Lower lobe of right lung (tissue), 2 donors: ENCODE measurements at regions not wholly inside any gene's neighbourhood (a gene's known extent, or its start where the extent isn't known, plus 50 kb on each side); places are given as distances from the start of the nearest gene placed in this dataset.
A peak's percentile ranks its signal among the peaks of the same experiment; 100 is the strongest.
"Not testable (repeated sequence)": the region's sequence is repeated elsewhere in the genome, so short reads cannot be mapped to it uniquely, and the experiment has no call there.

ENCODE experiments used
- ATAC-seq, 2 donors: fragments of 200-7000 bp; cut with Tn5 transposase; one replicate each; pipeline ENCODE4 v1.9.1; 2020 to 2022; ENCODE audit warnings: mild to moderate bottlenecking in 2 of 2, moderate library complexity in 2 of 2
- DNase-seq: peaks from one replicate; pipeline ENCODE4 v3.0.0-alpha.2; 2020
- H3K27ac ChIP-seq: fragments of 200-600 bp; one replicate; pipeline ENCODE4 v1.8.0; 2022
- H3K27me3 ChIP-seq: fragments of 200-600 bp; one replicate; pipeline ENCODE4 v1.8.0; 2022; ENCODE audit warnings: low read depth
- H3K36me3 ChIP-seq: fragments of 200-600 bp; one replicate; pipeline ENCODE4 v1.8.0; 2022; ENCODE audit warnings: mild to moderate bottlenecking
- H3K4me1 ChIP-seq: fragments of 200-600 bp; one replicate; pipeline ENCODE4 v1.8.0; 2022
- H3K4me3 ChIP-seq: fragments of 200-600 bp; one replicate; pipeline ENCODE4 v1.8.0; 2022; ENCODE audit warnings: mild to moderate bottlenecking
- H3K9me3 ChIP-seq: fragments of 200-600 bp; one replicate; pipeline ENCODE4 v1.8.0; 2022
- intact Hi-C: fragments of 100-400 bp; cut with DNase I; formaldehyde crosslinking; loops from one replicate; pipeline ENCODE4 v1.11.0; 2022
- TF ChIP-seq, protein P1 (sequence below): fragments of 200-600 bp; IDR thresholded peaks from one replicate; pipeline ENCODE4 v1.8.0; 2022; ENCODE audit warnings: antibody characterized with exemption, mild to moderate bottlenecking
- donor health status: DM: no; HTN: yes; CAD: no; lungs with severe emphysema.

- Histone ChIP-seq H3K36me3 (no peaks in the 10 kb centered on the region), H3K4me3 (no peak overlapping the region), H3K27me3 (no peaks in the 10 kb centered on the region), H3K9me3 (no peaks in the 10 kb centered on the region), H3K4me1 (no peaks in the 10 kb centered on the region), H3K27ac (no peak overlapping the region)
- DNase-seq: no peak
- ATAC-seq: no peak
- TF ChIP-seq, protein P1, sequence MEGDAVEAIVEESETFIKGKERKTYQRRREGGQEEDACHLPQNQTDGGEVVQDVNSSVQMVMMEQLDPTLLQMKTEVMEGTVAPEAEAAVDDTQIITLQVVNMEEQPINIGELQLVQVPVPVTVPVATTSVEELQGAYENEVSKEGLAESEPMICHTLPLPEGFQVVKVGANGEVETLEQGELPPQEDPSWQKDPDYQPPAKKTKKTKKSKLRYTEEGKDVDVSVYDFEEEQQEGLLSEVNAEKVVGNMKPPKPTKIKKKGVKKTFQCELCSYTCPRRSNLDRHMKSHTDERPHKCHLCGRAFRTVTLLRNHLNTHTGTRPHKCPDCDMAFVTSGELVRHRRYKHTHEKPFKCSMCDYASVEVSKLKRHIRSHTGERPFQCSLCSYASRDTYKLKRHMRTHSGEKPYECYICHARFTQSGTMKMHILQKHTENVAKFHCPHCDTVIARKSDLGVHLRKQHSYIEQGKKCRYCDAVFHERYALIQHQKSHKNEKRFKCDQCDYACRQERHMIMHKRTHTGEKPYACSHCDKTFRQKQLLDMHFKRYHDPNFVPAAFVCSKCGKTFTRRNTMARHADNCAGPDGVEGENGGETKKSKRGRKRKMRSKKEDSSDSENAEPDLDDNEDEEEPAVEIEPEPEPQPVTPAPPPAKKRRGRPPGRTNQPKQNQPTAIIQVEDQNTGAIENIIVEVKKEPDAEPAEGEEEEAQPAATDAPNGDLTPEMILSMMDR: no peak
- intact Hi-C loops: no loop called here
These were observed 55.0 kb upstream of the CXXC4 start for GRCh38 chr4:104549736-104550135.

- TF ChIP-seq, protein P1: no peak
- H3K27me3 ChIP-seq: no peaks in the 10 kb centered on the region
- ATAC-seq: no peak
- intact Hi-C loops: no loop called here
- H3K4me1 ChIP-seq: no peaks in the 10 kb centered on the region
- no peak overlapping the region for H3K4me3 ChIP-seq
- no peak overlapping the region for H3K27ac ChIP-seq
- H3K36me3 ChIP-seq: no peaks in the 10 kb centered on the region
- H3K9me3 ChIP-seq: no peaks in the 10 kb centered on the region
- no peak for DNase-seq
These were observed 64.8 kb upstream of the CXXC4 start for GRCh38 chr4:104559502-104559901.

GRCh38 chr4:104571341-104571740 is 76.6 kb upstream of the CXXC4 start:
- H3K27me3 ChIP-seq: no peaks in the 10 kb centered on the region
- H3K27ac ChIP-seq: no peak overlapping the region
- no peak for ATAC-seq
- TF ChIP-seq, protein P1: no peak
- no peaks in the 10 kb centered on the region for H3K4me1 ChIP-seq
- H3K36me3 ChIP-seq: no peaks in the 10 kb centered on the region
- no peak for DNase-seq
- no peak overlapping the region for H3K4me3 ChIP-seq
- no peaks in the 10 kb centered on the region for H3K9me3 ChIP-seq
- intact Hi-C loops: no loop called here

- H3K27ac ChIP-seq: no peak overlapping the region
- H3K4me1 ChIP-seq: no peaks in the 10 kb centered on the region
- H3K27me3 ChIP-seq: no peaks in the 10 kb centered on the region
- H3K36me3 ChIP-seq: no peaks in the 10 kb centered on the region
- no peak for DNase-seq
- TF ChIP-seq, protein P1: no peak
- intact Hi-C loops: no loop called here
- no peak overlapping the region for H3K4me3 ChIP-seq
- peak; percentile 47 to 57 for ATAC-seq
- H3K9me3 ChIP-seq: no peaks in the 10 kb centered on the region
These were observed 79.7 kb upstream of the CXXC4 start for GRCh38 chr4:104574371-104574770.

DNA sequence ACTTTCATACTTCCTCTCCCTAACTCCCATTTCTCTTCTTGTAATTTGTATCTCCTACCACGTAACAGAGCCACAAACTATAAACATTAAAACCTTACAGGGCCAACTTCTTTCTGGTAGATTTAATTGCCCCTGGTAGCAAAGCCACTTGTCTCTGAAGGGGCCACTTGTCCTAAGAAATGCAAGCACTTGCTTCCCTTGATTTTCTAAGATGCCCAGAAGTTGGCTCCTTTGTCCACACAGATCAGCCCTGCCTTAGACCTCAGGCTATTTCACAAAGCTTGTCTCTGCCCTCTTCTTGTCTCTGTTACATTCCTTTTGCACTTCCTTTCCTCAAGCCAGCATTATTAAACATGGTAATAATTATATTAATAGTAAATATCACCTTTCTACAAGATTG is 80.6 kb upstream of the CXXC4 start:
- Histone ChIP-seq H3K9me3 (no peaks in the 10 kb centered on the region), H3K36me3 (no peaks in the 10 kb centered on the region), H3K4me3 (no peak overlapping the region), H3K4me1 (no peaks in the 10 kb centered on the region), H3K27ac (no peak overlapping the region), H3K27me3 (no peaks in the 10 kb centered on the region)
- intact Hi-C loops: no loop called here
- ATAC-seq (peak; percentile 66 to 75), DNase-seq (no peak)
- TF ChIP-seq, protein P1: no peak

GRCh38 chr4:104577405-104577804 is 82.7 kb upstream of the CXXC4 start:
- no peak for ATAC-seq
- TF ChIP-seq, protein P1: no peak
- Histone ChIP-seq H3K9me3 (no peaks in the 10 kb centered on the region), H3K4me3 (no peak overlapping the region), H3K27ac (no peak overlapping the region), H3K27me3 (no peaks in the 10 kb centered on the region), H3K36me3 (no peaks in the 10 kb centered on the region), H3K4me1 (no peaks in the 10 kb centered on the region)
- DNase-seq: no peak
- intact Hi-C loops: no loop called here

- H3K36me3 ChIP-seq, DNase-seq, H3K27ac ChIP-seq, H3K4me3 ChIP-seq, H3K4me1 ChIP-seq, H3K9me3 ChIP-seq, intact Hi-C loops, H3K27me3 ChIP-seq, ATAC-seq: not testable (repeated sequence)
These were observed 86.8 kb upstream of the CXXC4 start for GRCh38 chr4:104581476-104581875.

DNA sequence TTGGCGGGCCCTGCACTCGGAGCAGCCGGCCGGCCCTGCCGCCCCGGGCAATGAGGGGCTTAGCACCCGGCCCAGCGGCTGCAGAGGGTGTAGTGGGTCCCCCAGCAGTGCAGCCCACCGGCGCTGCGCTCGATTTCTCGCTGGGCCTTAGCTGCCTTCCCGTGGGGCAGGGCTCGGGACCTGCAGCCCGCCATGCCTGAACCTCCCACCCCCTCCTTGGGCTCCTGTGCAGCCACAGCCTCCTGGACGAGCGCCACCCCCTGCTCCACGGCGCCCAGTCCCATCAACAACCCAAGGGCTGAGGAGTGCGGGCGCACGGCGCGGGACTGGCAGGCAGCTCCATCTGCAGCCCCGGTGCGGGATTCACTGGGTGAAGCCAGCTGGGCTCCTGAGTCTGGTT is 87.4 kb upstream of the CXXC4 start:
- H3K27ac ChIP-seq, H3K4me3 ChIP-seq, H3K36me3 ChIP-seq, H3K27me3 ChIP-seq, intact Hi-C loops, H3K9me3 ChIP-seq, ATAC-seq, H3K4me1 ChIP-seq: not testable (repeated sequence)
- peak; percentile 33 for DNase-seq
